CD8-positive, alpha-beta memory T cell (primary cell): ENCODE measurements at regions not wholly inside any gene's neighbourhood (a gene's known extent, or its start where the extent isn't known, plus 50 kb on each side); places are given as distances from the start of the nearest gene placed in this dataset.

ENCODE experiments used
- CTCF ChIA-PET: fragments of 350-600 bp; sonication (Branson Sonifier 250); formaldehyde crosslinking; loops from one replicate; lab custom pipeline; 2021; ENCODE audit warnings: antibody characterized with exemption; lab: Charles Lee
- POLR2A ChIA-PET: fragments of 350-600 bp; sonication (Branson Sonifier 250); formaldehyde crosslinking; loops from one replicate; lab custom pipeline; 2021; ENCODE audit warnings: antibody characterized with exemption; lab: Charles Lee
- DNase-seq, 5 donors: peaks; one replicate each; pipeline versions ENCODE4 v3.0.0 to v3.0.0-alpha.2; 2020 to 2022; ENCODE audit warnings: mixed read lengths in 1 of 5
- H3K27ac ChIP-seq: one replicate; pipeline ENCODE4 v1.7.0; 2013; ENCODE audit warnings: low read depth, mild to moderate bottlenecking, low read length, moderate library complexity
- H3K27me3 ChIP-seq: 2 replicates; pipeline ENCODE4 v1.7.0; 2013; ENCODE audit warnings: low read length, mild to moderate bottlenecking; ENCODE audit not compliant: insufficient read depth, poor library complexity, severe bottlenecking
- H3K36me3 ChIP-seq: 2 replicates; pipeline ENCODE4 v1.7.0; 2013; ENCODE audit warnings: mild to moderate bottlenecking, low read length, moderate library complexity; ENCODE audit not compliant: insufficient read depth
- H3K4me1 ChIP-seq: 2 replicates; pipeline ENCODE4 v1.7.0; 2013; ENCODE audit warnings: mild to moderate bottlenecking, low read length, moderate library complexity; ENCODE audit not compliant: insufficient read depth
- H3K4me3 ChIP-seq: 2 replicates; pipeline ENCODE4 v1.7.0; 2013; ENCODE audit warnings: mild to moderate bottlenecking, low read length
- H3K9me3 ChIP-seq: 2 replicates; pipeline ENCODE4 v1.7.0; 2013; ENCODE audit warnings: mild to moderate bottlenecking, low read length
- H3K27ac Mint-ChIP-seq, 8 donors: one replicate each; pipeline ENCODE4 v1.8.0; 2020 to 2021; ENCODE audit warnings: mixed read lengths in 8 of 8, mild to moderate bottlenecking in 6 of 8, inconsistent platforms in 3 of 8, moderate library complexity in 3 of 8
- H3K27me3 Mint-ChIP-seq, 2 donors: one replicate each; pipeline ENCODE4 v1.8.0; 2020 to 2021; ENCODE audit warnings: mixed read lengths in 2 of 2, mild to moderate bottlenecking in 1 of 2, moderate library complexity in 1 of 2
- H3K36me3 Mint-ChIP-seq, 3 donors: one replicate each; pipeline ENCODE4 v1.8.0; 2020 to 2021; ENCODE audit warnings: mixed read lengths in 3 of 3, inconsistent platforms in 1 of 3, mild to moderate bottlenecking in 1 of 3
- H3K4me1 Mint-ChIP-seq, 3 donors: one replicate each; pipeline ENCODE4 v1.8.0; 2020 to 2021; ENCODE audit warnings: mixed read lengths in 3 of 3, inconsistent platforms in 1 of 3, mild to moderate bottlenecking in 1 of 3
- H3K4me3 Mint-ChIP-seq, 7 donors: one replicate each; pipeline ENCODE4 v1.8.0; 2020 to 2021; ENCODE audit warnings: mixed read lengths in 7 of 7, mild to moderate bottlenecking in 6 of 7, moderate library complexity in 4 of 7, inconsistent platforms in 2 of 7
- H3K9me3 Mint-ChIP-seq, 5 donors: one replicate each; pipeline ENCODE4 v1.8.0; 2020 to 2022; ENCODE audit warnings: mixed read lengths in 5 of 5, mild to moderate bottlenecking in 3 of 5, moderate library complexity in 2 of 5, inconsistent platforms in 1 of 5

DNA sequence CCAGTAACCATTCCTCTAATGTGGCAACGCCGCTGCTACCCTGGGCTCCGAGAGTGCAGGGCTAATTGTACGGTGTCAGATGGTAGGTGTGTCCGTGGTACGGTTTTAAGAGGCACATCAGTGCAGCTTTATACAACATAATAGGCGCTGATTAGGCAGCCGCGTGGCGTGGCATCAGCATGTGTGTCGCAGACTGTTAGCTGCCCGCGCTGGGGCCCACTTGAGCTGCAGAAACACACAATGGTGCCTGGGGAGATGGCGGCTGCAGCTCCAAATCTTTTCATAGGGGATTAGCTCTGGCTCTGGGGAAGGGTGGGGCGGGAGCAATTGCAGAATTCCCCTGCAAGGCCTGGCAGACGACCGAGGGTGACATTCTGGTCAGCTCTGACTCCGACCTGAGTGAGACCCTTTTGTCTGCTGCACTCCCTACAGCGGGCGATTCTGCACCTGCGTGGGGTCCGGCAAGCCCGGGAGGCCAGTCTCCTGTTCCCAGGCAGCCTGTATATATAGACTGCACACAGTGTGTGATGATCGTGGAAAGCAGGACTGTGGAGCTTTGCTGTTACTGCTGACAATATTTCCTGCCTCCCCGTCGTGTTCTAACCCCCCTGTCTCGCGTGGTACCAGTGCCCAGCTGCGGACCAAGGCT is 722.7 kb upstream of the CELF2 start:
- Histone ChIP-seq H3K27ac (no peak overlapping the region), H3K9me3 (no peaks in the 10 kb centered on the region), H3K27me3 (no peaks in the 10 kb centered on the region), H3K36me3 (no peaks in the 10 kb centered on the region), H3K4me3 (no peak overlapping the region), H3K4me1 (no peaks in the 10 kb centered on the region)
- H3K36me3 Mint-ChIP-seq = no peaks in the 10 kb centered on the region
- H3K27me3 Mint-ChIP-seq = no peaks in the 10 kb centered on the region
- CTCF ChIA-PET = no interaction called here
- no peak overlapping the region for H3K27ac Mint-ChIP-seq
- POLR2A ChIA-PET = no interaction called here
- H3K9me3 Mint-ChIP-seq = peaks cover 0 to 2% (median 0%) of the 10 kb centered on the region in 5 donors
- no peak overlapping the region for H3K4me3 Mint-ChIP-seq
- no peaks in the 10 kb centered on the region for H3K4me1 Mint-ChIP-seq
- no peak for DNase-seq

DNA sequence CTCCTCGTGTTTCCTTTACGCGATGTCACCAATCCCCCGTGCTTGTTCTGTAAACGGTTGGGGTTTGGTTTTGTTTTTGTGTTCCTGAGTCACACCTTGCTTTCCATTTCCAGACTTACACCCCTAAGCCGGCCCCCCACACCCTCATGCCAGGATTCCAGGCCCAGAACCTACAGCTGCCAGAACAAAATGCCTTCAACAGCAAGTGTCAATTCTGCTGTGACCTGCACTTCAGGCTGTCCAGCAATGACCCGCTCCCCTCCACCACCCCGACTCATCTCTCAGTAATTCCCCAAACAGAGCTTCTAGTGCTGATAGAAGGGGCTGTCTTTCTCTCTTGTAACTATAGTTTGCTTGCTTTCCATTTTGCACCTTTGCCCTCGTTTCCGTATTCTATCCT is 722.1 kb upstream of the CELF2 start:
- POLR2A ChIA-PET = no interaction called here

DNA sequence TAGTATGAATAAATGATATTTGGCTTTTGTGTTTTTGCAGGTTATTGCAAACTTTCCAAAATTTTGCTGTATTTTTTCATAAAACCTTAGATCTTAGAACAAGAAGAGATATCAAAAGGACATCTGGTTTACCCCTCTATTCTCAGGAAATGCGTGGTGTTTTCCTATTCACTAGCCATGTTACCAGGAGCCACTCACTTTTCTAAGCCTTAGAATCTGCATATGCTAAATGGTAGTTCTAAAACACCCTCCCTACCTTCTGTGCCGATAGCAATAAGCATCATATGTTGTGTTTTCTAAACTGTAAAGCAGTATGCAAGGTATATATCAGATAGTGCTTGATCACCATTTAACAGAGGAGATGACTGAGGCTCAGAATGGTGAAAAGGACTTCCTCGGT is 715.0 kb upstream of the CELF2 start:
- H3K9me3 Mint-ChIP-seq = no peaks in the 10 kb centered on the region
- DNase-seq = no peak
- Histone ChIP-seq H3K9me3 (no peaks in the 10 kb centered on the region), H3K4me3 (no peak overlapping the region), H3K36me3 (no peaks in the 10 kb centered on the region), H3K27ac (no peak overlapping the region), H3K27me3 (no peaks in the 10 kb centered on the region), H3K4me1 (no peaks in the 10 kb centered on the region)
- H3K36me3 Mint-ChIP-seq = no peaks in the 10 kb centered on the region
- ChIA-PET POLR2A (no interaction called here), CTCF (no interaction called here)
- peaks cover 0 to 1% of the 10 kb centered on the region in 2 donors for H3K27me3 Mint-ChIP-seq
- no peak overlapping the region for H3K27ac Mint-ChIP-seq
- no peak overlapping the region for H3K4me3 Mint-ChIP-seq
- no peaks in the 10 kb centered on the region for H3K4me1 Mint-ChIP-seq

More for the DNA sequence above, 722.1 kb upstream of the CELF2 start:
- CTCF ChIA-PET = no interaction called here
- Histone ChIP-seq H3K27me3 (no peaks in the 10 kb centered on the region), H3K9me3 (no peaks in the 10 kb centered on the region), H3K4me3 (no peak overlapping the region), H3K4me1 (no peaks in the 10 kb centered on the region), H3K27ac (no peak overlapping the region), H3K36me3 (no peaks in the 10 kb centered on the region)
- Mint-ChIP-seq H3K4me1 (no peaks in the 10 kb centered on the region), H3K27ac (no peak overlapping the region), H3K4me3 (no peak overlapping the region), H3K27me3 (no peaks in the 10 kb centered on the region), H3K9me3 (peaks cover 0 to 2% (median 0%) of the 10 kb centered on the region in 5 donors), H3K36me3 (no peaks in the 10 kb centered on the region)
- no peak for DNase-seq

DNA sequence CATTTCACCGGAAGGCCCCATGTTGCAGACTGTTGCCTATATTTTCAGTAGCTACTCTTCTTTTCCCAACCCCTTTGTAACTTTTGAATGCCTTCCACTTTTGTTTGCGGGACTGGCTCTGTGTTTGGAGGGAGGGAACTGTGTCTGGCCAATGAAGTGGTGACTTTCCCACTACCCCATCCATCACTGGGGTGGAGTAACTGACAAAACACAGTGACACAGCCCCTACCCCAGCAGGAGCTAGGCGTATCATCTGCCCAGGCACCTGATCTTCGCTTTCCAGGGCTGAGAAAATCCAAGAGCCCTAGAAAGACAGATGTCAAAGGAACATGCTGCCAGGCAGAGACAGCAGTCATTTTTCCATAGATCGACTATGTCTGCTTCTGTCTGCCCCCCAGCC is 710.6 kb upstream of the CELF2 start:
- Mint-ChIP-seq H3K4me3 (no peak overlapping the region), H3K9me3 (peaks cover 0 to 2% (median 0%) of the 10 kb centered on the region in 5 donors), H3K36me3 (no peaks in the 10 kb centered on the region), H3K27ac (no peak overlapping the region), H3K4me1 (no peaks in the 10 kb centered on the region), H3K27me3 (peaks cover 0 to 1% of the 10 kb centered on the region in 2 donors)
- CTCF ChIA-PET = no interaction called here
- H3K4me1 ChIP-seq = no peaks in the 10 kb centered on the region
- H3K4me3 ChIP-seq = no peak overlapping the region
- no peak overlapping the region for H3K27ac ChIP-seq
- H3K36me3 ChIP-seq = no peaks in the 10 kb centered on the region
- no peaks in the 10 kb centered on the region for H3K27me3 ChIP-seq
- POLR2A ChIA-PET = no interaction called here
- DNase-seq = no peak
- H3K9me3 ChIP-seq = no peaks in the 10 kb centered on the region

DNA sequence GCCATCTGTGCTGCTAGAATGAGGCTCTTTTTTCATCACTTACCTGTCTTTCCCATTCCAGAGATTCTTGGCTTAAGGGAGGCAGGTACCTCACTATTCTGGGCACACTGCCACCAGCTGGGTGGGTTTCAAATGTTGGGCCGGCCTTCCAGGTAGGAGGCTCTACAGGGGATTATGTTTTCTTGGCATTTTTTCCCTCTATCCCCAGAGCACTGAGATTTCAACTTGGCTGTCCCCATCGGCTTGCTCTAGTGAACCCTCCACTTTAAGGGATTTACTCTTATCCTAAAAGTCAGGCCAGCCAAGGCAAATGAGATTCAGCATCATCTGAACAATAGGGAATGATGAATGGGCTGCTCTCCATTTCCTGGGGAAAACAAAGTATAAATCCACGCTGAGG is 710.1 kb upstream of the CELF2 start:
- no peaks in the 10 kb centered on the region for H3K36me3 Mint-ChIP-seq
- H3K27ac ChIP-seq = no peak overlapping the region

DNA sequence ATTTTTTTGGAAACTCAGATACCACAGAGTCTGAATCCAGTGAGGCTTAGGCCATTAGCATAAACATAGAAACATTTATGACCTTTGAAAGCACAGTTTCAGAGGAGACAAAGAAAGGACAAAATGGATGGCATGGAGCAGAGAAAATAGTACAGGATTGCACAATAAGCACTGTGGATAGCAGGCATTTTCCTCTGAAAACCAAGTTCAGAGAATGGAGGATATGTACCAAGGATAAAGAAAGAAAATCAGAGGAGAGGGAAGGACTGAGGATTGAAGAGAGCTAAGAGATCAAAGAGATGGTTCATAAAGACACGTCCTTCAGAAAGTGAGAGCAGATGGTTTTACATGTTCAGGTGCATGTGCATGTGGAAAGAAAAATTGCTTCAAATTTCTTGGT is 707.2 kb upstream of the CELF2 start:
- no peaks in the 10 kb centered on the region for H3K36me3 ChIP-seq

More for the DNA sequence above, 710.1 kb upstream of the CELF2 start:
- Histone ChIP-seq H3K36me3 (no peaks in the 10 kb centered on the region), H3K4me3 (no peak overlapping the region), H3K27me3 (no peaks in the 10 kb centered on the region), H3K4me1 (no peaks in the 10 kb centered on the region), H3K9me3 (no peaks in the 10 kb centered on the region)
- no peak overlapping the region for H3K27ac Mint-ChIP-seq
- H3K4me1 Mint-ChIP-seq = no peaks in the 10 kb centered on the region
- peaks cover 0 to 1% of the 10 kb centered on the region in 2 donors for H3K27me3 Mint-ChIP-seq
- CTCF ChIA-PET = no interaction called here
- H3K9me3 Mint-ChIP-seq = peaks cover 0 to 2% (median 0%) of the 10 kb centered on the region in 5 donors
- H3K4me3 Mint-ChIP-seq = no peak overlapping the region
- no peak for DNase-seq
- POLR2A ChIA-PET = no interaction called here

DNA sequence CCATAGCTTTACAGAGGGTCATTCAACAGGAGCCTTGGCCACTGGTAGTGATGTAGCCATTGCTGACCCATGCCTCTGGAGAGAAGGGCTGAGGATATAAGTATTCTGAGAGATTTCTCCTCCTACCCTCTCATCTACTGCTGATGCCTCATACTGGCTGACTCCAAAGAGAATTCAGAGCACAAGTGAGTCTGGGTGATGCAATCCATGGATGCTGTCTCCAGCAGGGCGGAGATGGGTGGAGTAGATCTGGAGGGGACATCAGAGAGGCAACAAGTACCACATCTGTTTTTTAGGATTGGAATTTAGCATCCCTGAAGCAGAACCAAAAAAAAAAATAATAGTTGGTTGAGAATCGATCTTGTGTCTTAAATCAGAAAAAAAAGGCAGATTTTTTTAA is 705.7 kb upstream of the CELF2 start:
- H3K4me1 Mint-ChIP-seq = no peaks in the 10 kb centered on the region
- no peak overlapping the region for H3K4me3 Mint-ChIP-seq
- Histone ChIP-seq H3K4me3 (no peak overlapping the region), H3K27ac (no peak overlapping the region), H3K9me3 (no peaks in the 10 kb centered on the region), H3K4me1 (no peaks in the 10 kb centered on the region), H3K36me3 (no peaks in the 10 kb centered on the region), H3K27me3 (no peaks in the 10 kb centered on the region)
- DNase-seq = no peak
- no peaks in the 10 kb centered on the region for H3K27me3 Mint-ChIP-seq
- H3K36me3 Mint-ChIP-seq = no peaks in the 10 kb centered on the region
- POLR2A ChIA-PET = no interaction called here
- H3K9me3 Mint-ChIP-seq = peaks cover 0 to 2% (median 0%) of the 10 kb centered on the region in 5 donors
- peak overlapping the region in 1 of 8 donors; percentile 34 for H3K27ac Mint-ChIP-seq
- CTCF ChIA-PET = interaction anchor here (0.7 kb wide), 1 partner anchor 27 kb away, joined by 3 read pairs; no protein-coding TSS in a partner anchor

More for the DNA sequence above, 707.2 kb upstream of the CELF2 start:
- H3K4me3 Mint-ChIP-seq = peak overlapping the region in 1 of 7 donors; percentile 15
- no peaks in the 10 kb centered on the region for H3K4me1 ChIP-seq
- no peaks in the 10 kb centered on the region for H3K36me3 Mint-ChIP-seq
- no peaks in the 10 kb centered on the region for H3K4me1 Mint-ChIP-seq
- no peaks in the 10 kb centered on the region for H3K27me3 ChIP-seq
- H3K9me3 Mint-ChIP-seq = peaks cover 0 to 2% (median 0%) of the 10 kb centered on the region in 5 donors
- H3K4me3 ChIP-seq = no peak overlapping the region
- no peak overlapping the region for H3K27ac Mint-ChIP-seq
- ChIA-PET POLR2A (no interaction called here), CTCF (no interaction called here)
- DNase-seq = no peak
- no peak overlapping the region for H3K27ac ChIP-seq
- peaks cover 0 to 1% of the 10 kb centered on the region in 2 donors for H3K27me3 Mint-ChIP-seq
- H3K9me3 ChIP-seq = no peaks in the 10 kb centered on the region

DNA sequence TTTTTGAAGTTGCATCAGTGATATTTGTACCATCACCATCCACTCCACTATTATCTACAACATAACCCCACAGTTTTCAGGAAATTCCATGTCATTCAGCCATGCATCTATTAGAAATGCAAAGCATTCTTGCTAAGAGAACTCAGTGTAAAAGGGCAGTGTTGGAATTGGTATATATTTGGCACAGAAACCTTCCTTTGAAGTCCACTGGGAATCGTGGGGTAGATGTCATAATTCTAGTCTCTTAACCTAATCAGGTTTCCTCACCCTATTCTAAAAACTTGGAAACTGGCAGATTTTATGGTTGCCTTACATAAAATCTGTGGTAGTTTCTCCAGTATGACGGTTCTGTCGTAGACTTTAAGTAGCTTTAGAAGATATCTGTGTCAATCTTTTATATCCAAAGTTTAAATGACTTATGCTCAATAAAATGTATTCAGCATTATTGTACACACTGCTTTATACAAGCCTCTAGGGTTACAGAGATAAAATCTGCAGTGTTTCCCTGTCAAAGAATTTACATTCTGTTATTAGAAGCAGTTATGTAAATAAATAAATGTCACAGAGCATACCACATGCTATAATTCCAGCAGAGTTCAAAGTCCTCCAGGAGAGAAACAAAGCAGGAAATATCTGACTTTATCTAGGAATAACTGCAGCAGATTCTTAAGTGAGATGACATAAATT is 704.4 kb upstream of the CELF2 start:
- Mint-ChIP-seq H3K4me1 (no peaks in the 10 kb centered on the region), H3K36me3 (no peaks in the 10 kb centered on the region), H3K27ac (no peak overlapping the region), H3K9me3 (peaks cover 0 to 2% (median 0%) of the 10 kb centered on the region in 5 donors), H3K27me3 (no peaks in the 10 kb centered on the region), H3K4me3 (no peak overlapping the region)
- Histone ChIP-seq H3K27ac (no peak overlapping the region), H3K36me3 (no peaks in the 10 kb centered on the region), H3K4me3 (no peak overlapping the region), H3K27me3 (no peaks in the 10 kb centered on the region), H3K9me3 (no peaks in the 10 kb centered on the region), H3K4me1 (no peaks in the 10 kb centered on the region)
- ChIA-PET CTCF (no interaction called here), POLR2A (no interaction called here)
- DNase-seq = no peak
